H1 (cell line): ENCODE measurements at regions not wholly inside any gene's neighbourhood (a gene's known extent, or its start where the extent isn't known, plus 50 kb on each side); places are given as distances from the start of the nearest gene placed in this dataset.

Experiments
- CBX8 ChIP-seq: fragments of 300-800, 300-1000 bp; sonication (generic); IDR thresholded peaks from 2 replicates; pipeline ENCODE4 v1.7.1; 2016; ENCODE audit warnings: low read depth, low read length, borderline replicate concordance
- CTBP2 ChIP-seq: IDR thresholded peaks from 2 replicates; pipeline ENCODE4 v1.7.0; 2011; ENCODE audit warnings: borderline replicate concordance, mild to moderate bottlenecking, moderate library complexity, mixed read lengths, low read length; ENCODE audit not compliant: insufficient read depth, insufficient read length

- TF ChIP-seq CTBP2 (no peak), CBX8 (no peak)
Observed at GRCh38 chrY:15561501-15562289, 1037.4 kb downstream of the NLGN4Y start (continued).
